HTR-8/SVneo (cell line): ENCODE measurements at regions not wholly inside any gene's neighbourhood (a gene's known extent, or its start where the extent isn't known, plus 50 kb on each side); places are given as distances from the start of the nearest gene placed in this dataset.
"Not testable (repeated sequence)": the region's sequence is repeated elsewhere in the genome, so short reads cannot be mapped to it uniquely, and the experiment has no call there.

ENCODE experiments used
- DNase-seq: peaks from one replicate; pipeline ENCODE4 v3.0.0; 2011; ENCODE audit warnings: low spot score, mixed read lengths; ENCODE audit not compliant: insufficient read length
- FAIRE-seq: peaks from 2 replicates; lab custom pipeline; 2011; peaks lifted over from hg19 to GRCh38; lab: Jason Lieb, UNC

- not testable (repeated sequence) for FAIRE-seq
Measured at GRCh38 chr12:29017532-29017931, 131.5 kb upstream of the FAR2 start.

GRCh38 chr12:29023436-29024076 lies 125.5 kb upstream of the FAR2 start:
- no peak for DNase-seq
- FAIRE-seq, result no peak

More at GRCh38 chr12:29017532-29017931, 131.5 kb upstream of the FAR2 start:
- DNase-seq, result not testable (repeated sequence)

GRCh38 chr12:29024117-29024516 lies 125.0 kb upstream of the FAR2 start:
- FAIRE-seq, result no peak
- no peak for DNase-seq

- FAIRE-seq, result no peak
- DNase-seq, result no peak
Measured at GRCh38 chr12:29025937-29026336, 123.1 kb upstream of the FAR2 start.

GRCh38 chr12:29026419-29026818 lies 122.7 kb upstream of the FAR2 start:
- DNase-seq (no peak), FAIRE-seq (no peak)

- DNase-seq, result not testable (repeated sequence)
Measured at GRCh38 chr12:29029484-29029883, 119.6 kb upstream of the FAR2 start.

GRCh38 chr12:29030006-29030405 lies 119.1 kb upstream of the FAR2 start:
- no peak for FAIRE-seq
- no peak for DNase-seq

More at GRCh38 chr12:29029484-29029883, 119.6 kb upstream of the FAR2 start:
- not testable (repeated sequence) for FAIRE-seq

GRCh38 chr12:29032446-29032845 lies 116.6 kb upstream of the FAR2 start:
- FAIRE-seq (no peak), DNase-seq (no peak)

- no peak for DNase-seq
- FAIRE-seq, result no peak
Measured at GRCh38 chr12:29033519-29033918, 115.6 kb upstream of the FAR2 start.

GRCh38 chr12:29035112-29035511 lies 114.0 kb upstream of the FAR2 start:
- DNase-seq (no peak), FAIRE-seq (no peak)

GRCh38 chr12:29039013-29039412 lies 110.1 kb upstream of the FAR2 start:
- no peak for DNase-seq

GRCh38 chr12:29041621-29042020 lies 107.5 kb upstream of the FAR2 start:
- FAIRE-seq (no peak), DNase-seq (no peak)

More at GRCh38 chr12:29039013-29039412, 110.1 kb upstream of the FAR2 start:
- FAIRE-seq, result no peak

GRCh38 chr12:29043069-29043468 lies 106.0 kb upstream of the FAR2 start:
- DNase-seq, result no peak

GRCh38 chr12:29044799-29045198 lies 104.3 kb upstream of the FAR2 start:
- FAIRE-seq, result no peak
- DNase-seq, result no peak

More at GRCh38 chr12:29043069-29043468, 106.0 kb upstream of the FAR2 start:
- no peak for FAIRE-seq

GRCh38 chr12:29048787-29049186 lies 100.3 kb upstream of the FAR2 start:
- DNase-seq (no peak), FAIRE-seq (no peak)

GRCh38 chr12:29050503-29050902 lies 98.6 kb upstream of the FAR2 start:
- FAIRE-seq (no peak), DNase-seq (no peak)

GRCh38 chr12:29051221-29051620 lies 97.9 kb upstream of the FAR2 start:
- FAIRE-seq, result no peak
- no peak for DNase-seq

- FAIRE-seq, result no peak
Measured at GRCh38 chr12:29053567-29053966, 95.5 kb upstream of the FAR2 start.

GRCh38 chr12:29054858-29055663 lies 94.0 kb upstream of the FAR2 start:
- no peak for DNase-seq
- FAIRE-seq, result no peak

More at GRCh38 chr12:29053567-29053966, 95.5 kb upstream of the FAR2 start:
- no peak for DNase-seq

GRCh38 chr12:29066011-29066588 lies 83.0 kb upstream of the FAR2 start:
- FAIRE-seq (no peak), DNase-seq (no peak)

GRCh38 chr12:29067430-29067829 lies 81.6 kb upstream of the FAR2 start:
- FAIRE-seq, result no peak
- DNase-seq, result no peak
